ENCODE measurements at regions not wholly inside any gene's neighbourhood (a gene's known extent, or its start where the extent isn't known, plus 50 kb on each side); places are given as distances from the start of the nearest gene placed in this dataset.

DNA sequence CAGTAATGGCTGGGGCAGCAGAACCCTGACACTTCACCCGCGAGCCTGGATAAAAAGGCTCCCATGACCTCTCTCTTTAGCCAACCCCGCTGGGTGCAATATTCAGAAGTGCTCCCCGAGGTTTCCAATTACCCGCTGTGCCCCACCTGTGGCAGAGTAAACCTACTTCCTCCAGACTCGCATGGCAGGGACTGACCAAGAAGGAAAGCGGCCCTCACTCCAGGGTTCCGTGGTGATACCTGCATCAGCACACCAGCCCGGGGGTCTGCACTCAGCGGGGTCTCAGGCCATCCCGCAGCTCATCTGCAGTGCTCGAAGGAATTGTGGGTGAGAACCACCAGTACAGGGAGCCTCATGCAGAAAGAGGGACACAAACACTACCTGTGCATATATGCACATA, 136.3 kb upstream of the FMN2 start:
- intact Hi-C loops (cut with micrococcal nuclease; ENCODE audit: unreplicated experiment), result no loop called here
- Histone ChIP-seq H3K27ac (ENCODE audit: low read depth, low read length, poor library complexity, severe bottlenecking) (no peak overlapping the region), H3K27me3 (replicated peaks; ENCODE audit: insufficient read depth, low read depth, low read length, poor library complexity) (peaks cover 11% of the 10 kb centered on the region), H3K9me3 (ENCODE audit: low read depth, low read length, poor library complexity, severe bottlenecking) (no peaks in the 10 kb centered on the region), H3K4me1 (ENCODE audit: insufficient read depth, low read length, poor library complexity, severe bottlenecking) (no peaks in the 10 kb centered on the region), H3K36me3 (ENCODE audit: insufficient read depth, low read length, poor library complexity, severe bottlenecking) (no peaks in the 10 kb centered on the region), H3K4me3 (ENCODE audit: low read depth, low read length, poor library complexity, severe bottlenecking) (no peak overlapping the region)
- no TSS peak for BruUV-seq (replicated peaks)
- ChIA-PET POLR2A (ENCODE audit: low non-redundant PET) (no interaction called here), CTCF (no interaction called here)
- TF ChIP-seq EZH2 (IDR thresholded peaks at IDR 0.05; ENCODE audit: borderline replicate concordance, low read depth, low read length, poor library complexity, severe bottlenecking), result no peak
- TF ChIP-seq CTCF (conservative IDR thresholded peaks at IDR 0.05; ENCODE audit: low read depth, low read length), result no peak
- no peak for DNase-seq (ENCODE audit: low spot score)

- Histone ChIP-seq H3K4me1 (ENCODE audit: insufficient read depth, low read length, poor library complexity, severe bottlenecking) (no peaks in the 10 kb centered on the region), H3K27ac (ENCODE audit: low read depth, low read length, poor library complexity, severe bottlenecking) (no peak overlapping the region), H3K4me3 (ENCODE audit: low read depth, low read length, poor library complexity, severe bottlenecking) (no peak overlapping the region), H3K36me3 (ENCODE audit: insufficient read depth, low read length, poor library complexity, severe bottlenecking) (no peaks in the 10 kb centered on the region), H3K27me3 (replicated peaks; ENCODE audit: insufficient read depth, low read depth, low read length, poor library complexity) (peaks cover 11% of the 10 kb centered on the region), H3K9me3 (ENCODE audit: low read depth, low read length, poor library complexity, severe bottlenecking) (no peaks in the 10 kb centered on the region)
- DNase-seq (ENCODE audit: low spot score), result no peak
- ChIA-PET CTCF (no interaction called here), POLR2A (ENCODE audit: low non-redundant PET) (no interaction called here)
- TF ChIP-seq CTCF (conservative IDR thresholded peaks at IDR 0.05; ENCODE audit: low read depth, low read length) (no peak), EZH2 (IDR thresholded peaks at IDR 0.05; ENCODE audit: borderline replicate concordance, low read depth, low read length, poor library complexity, severe bottlenecking) (no peak)
- BruUV-seq (replicated peaks), result no TSS peak
- intact Hi-C loops (cut with micrococcal nuclease; ENCODE audit: unreplicated experiment), result no loop called here
Measured at GRCh38 chr1:239956263-239956662, 135.4 kb upstream of the FMN2 start.

- POLR2A ChIA-PET (ENCODE audit: low non-redundant PET), result no interaction called here
- no peaks in the 10 kb centered on the region for H3K4me1 ChIP-seq (ENCODE audit: insufficient read depth, low read length, poor library complexity, severe bottlenecking)
- no peak overlapping the region for H3K4me3 ChIP-seq (ENCODE audit: low read depth, low read length, poor library complexity, severe bottlenecking)
- no peak for DNase-seq (ENCODE audit: low spot score)
- peaks cover 11% of the 10 kb centered on the region for H3K27me3 ChIP-seq (replicated peaks; ENCODE audit: insufficient read depth, low read depth, low read length, poor library complexity)
- H3K9me3 ChIP-seq (ENCODE audit: low read depth, low read length, poor library complexity, severe bottlenecking), result no peaks in the 10 kb centered on the region
- TF ChIP-seq EZH2 (IDR thresholded peaks at IDR 0.05; ENCODE audit: borderline replicate concordance, low read depth, low read length, poor library complexity, severe bottlenecking) (no peak), CTCF (conservative IDR thresholded peaks at IDR 0.05; ENCODE audit: low read depth, low read length) (no peak)
- no peaks in the 10 kb centered on the region for H3K36me3 ChIP-seq (ENCODE audit: insufficient read depth, low read length, poor library complexity, severe bottlenecking)
- intact Hi-C loops (cut with micrococcal nuclease; ENCODE audit: unreplicated experiment), result no loop called here
- CTCF ChIA-PET, result no interaction called here
- H3K27ac ChIP-seq (ENCODE audit: low read depth, low read length, poor library complexity, severe bottlenecking), result no peak overlapping the region
- no TSS peak for BruUV-seq (replicated peaks)
Measured at GRCh38 chr1:239958063-239958462, 133.6 kb upstream of the FMN2 start.
